OCI-LY3 (cell line): ENCODE measurements at regions not wholly inside any gene's neighbourhood (a gene's known extent, or its start where the extent isn't known, plus 50 kb on each side); places are given as distances from the start of the nearest gene placed in this dataset.

Experiments
- EZH2phosphoT487 ChIP-seq: fragments of 200-600 bp; shearing (Covaris generic); IDR thresholded peaks from 2 replicates; pipeline ENCODE4 v1.6.1; 2018; ENCODE audit warnings: antibody characterized with exemption, mixed run types, low read depth
- TF ChIP-seq, protein P1 (sequence below): fragments of 200-600, 300-600 bp; sonication (generic); IDR thresholded peaks from 2 replicates; pipeline ENCODE4 v1.5.1; 2014; ENCODE audit warnings: antibody characterized with exemption, low read length, low read depth

GRCh38 chr6:54629131-54629530 is 217.4 kb upstream of the FAM83B start:
- TF ChIP-seq, protein P1, sequence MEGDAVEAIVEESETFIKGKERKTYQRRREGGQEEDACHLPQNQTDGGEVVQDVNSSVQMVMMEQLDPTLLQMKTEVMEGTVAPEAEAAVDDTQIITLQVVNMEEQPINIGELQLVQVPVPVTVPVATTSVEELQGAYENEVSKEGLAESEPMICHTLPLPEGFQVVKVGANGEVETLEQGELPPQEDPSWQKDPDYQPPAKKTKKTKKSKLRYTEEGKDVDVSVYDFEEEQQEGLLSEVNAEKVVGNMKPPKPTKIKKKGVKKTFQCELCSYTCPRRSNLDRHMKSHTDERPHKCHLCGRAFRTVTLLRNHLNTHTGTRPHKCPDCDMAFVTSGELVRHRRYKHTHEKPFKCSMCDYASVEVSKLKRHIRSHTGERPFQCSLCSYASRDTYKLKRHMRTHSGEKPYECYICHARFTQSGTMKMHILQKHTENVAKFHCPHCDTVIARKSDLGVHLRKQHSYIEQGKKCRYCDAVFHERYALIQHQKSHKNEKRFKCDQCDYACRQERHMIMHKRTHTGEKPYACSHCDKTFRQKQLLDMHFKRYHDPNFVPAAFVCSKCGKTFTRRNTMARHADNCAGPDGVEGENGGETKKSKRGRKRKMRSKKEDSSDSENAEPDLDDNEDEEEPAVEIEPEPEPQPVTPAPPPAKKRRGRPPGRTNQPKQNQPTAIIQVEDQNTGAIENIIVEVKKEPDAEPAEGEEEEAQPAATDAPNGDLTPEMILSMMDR = no peak
- TF ChIP-seq EZH2phosphoT487 = no peak
